ENCODE measurements at regions not wholly inside any gene's neighbourhood (a gene's known extent, or its start where the extent isn't known, plus 50 kb on each side); places are given as distances from the start of the nearest gene placed in this dataset.
A peak's percentile ranks its signal among the peaks of the same experiment; 100 is the strongest.

DNA sequence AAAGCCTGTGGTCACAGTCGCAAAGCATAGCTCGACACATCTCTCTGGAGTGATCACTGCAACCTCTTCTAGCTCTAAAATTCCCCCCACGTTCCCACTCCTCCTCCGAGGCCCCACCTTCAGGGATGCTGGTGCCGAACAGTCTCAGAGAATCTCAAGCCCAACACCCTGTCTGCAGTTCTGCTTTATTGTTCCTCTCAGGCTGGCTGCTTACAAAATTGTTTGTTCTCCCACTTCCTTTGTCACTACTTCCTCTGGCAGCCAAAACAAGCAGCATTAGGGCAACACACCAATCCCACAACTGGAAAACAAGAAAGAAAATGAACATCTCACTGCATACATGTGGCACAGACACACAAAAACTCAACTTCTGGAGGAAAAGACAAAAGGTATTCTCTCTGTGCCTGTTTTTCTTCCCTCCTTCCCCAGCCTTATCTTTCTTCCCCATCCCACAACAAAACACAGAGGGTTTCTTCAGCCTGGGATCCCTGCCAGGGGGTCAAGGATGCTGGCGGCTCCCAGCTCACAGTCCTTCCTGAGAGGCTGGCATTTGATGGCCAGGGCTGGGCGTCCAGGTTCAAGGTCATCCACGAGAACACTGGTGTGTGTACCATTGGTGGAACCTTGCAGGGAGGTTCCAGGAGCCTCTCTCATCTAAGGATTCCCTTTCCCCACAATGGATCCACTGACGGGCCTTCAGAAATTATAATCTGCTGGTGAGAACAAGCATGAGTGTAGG lies 108.4 kb downstream of the TMCO5A start:
- TF ChIP-seq, protein P1, sequence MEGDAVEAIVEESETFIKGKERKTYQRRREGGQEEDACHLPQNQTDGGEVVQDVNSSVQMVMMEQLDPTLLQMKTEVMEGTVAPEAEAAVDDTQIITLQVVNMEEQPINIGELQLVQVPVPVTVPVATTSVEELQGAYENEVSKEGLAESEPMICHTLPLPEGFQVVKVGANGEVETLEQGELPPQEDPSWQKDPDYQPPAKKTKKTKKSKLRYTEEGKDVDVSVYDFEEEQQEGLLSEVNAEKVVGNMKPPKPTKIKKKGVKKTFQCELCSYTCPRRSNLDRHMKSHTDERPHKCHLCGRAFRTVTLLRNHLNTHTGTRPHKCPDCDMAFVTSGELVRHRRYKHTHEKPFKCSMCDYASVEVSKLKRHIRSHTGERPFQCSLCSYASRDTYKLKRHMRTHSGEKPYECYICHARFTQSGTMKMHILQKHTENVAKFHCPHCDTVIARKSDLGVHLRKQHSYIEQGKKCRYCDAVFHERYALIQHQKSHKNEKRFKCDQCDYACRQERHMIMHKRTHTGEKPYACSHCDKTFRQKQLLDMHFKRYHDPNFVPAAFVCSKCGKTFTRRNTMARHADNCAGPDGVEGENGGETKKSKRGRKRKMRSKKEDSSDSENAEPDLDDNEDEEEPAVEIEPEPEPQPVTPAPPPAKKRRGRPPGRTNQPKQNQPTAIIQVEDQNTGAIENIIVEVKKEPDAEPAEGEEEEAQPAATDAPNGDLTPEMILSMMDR (IDR thresholded peaks at IDR 0.05; ENCODE audit: insufficient read depth, low read depth, low read length, missing control alignments), result no peak
- no peak overlapping the region for H3K4me3 ChIP-seq (ENCODE audit: low read depth, low read length)
- DNase-seq (ENCODE audit: low read depth), result no peak

DNA sequence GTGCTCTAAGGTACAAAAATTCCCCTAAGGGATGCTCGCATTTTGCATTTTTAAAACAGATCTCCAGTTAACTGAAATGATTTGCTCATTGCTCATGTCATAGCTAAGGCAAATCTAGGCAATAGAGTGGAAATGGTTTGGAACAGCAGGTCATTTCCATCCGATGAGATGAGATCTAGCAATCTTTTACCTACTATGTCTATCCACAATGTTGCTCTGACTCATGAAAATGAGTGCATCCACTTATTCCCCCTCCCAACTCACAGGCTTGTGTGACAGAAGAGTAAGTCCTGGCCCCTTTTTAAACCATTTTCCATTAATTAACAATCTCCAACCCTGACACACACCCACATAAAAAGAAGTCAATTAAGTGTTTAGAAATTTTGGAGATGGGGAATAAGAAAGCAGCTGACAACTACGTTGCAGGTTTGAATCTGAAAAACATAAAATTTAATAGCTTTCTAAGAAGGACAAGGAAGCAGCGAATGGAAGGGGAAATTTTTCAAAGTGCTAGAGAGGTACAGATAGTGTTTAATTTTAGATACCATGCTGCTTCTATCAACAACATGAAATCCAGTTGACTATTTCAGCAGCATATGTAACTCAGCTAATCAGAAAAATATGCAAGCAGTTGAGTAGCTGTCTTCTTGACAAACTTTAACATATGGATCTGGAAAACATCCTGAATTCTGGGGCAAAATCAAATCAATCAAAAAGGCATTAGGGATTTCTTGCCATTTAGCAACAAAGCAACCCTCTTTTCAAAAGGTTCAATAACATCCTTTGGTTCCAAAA lies 112.0 kb downstream of the TMCO5A start:
- no peak for DNase-seq (ENCODE audit: low read depth)
- no peak overlapping the region for H3K4me3 ChIP-seq (ENCODE audit: low read depth, low read length)
- TF ChIP-seq, protein P1 (IDR thresholded peaks at IDR 0.05; ENCODE audit: insufficient read depth, low read depth, low read length, missing control alignments), result no peak

DNA sequence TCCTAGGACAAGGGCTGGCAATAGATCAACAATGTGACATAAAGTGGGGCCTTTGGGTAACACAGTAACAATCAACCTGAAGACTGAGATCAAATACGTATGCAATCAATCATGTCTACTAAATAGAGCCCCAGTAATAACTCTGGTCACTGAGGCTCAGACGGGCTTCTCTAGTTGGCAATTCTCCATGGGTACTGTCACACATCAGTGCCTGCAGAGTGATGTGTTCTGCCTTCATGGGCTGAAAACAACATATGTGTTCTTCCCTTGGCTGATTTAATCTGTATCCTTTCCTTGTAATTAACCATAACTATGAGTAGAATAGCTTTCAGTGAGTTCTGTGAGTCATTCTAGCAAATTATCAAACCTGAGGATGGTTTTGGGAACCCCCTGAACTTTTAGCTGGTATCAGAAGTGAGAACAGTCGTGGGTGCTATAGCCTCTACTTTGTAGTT lies 113.6 kb downstream of the TMCO5A start:
- TF ChIP-seq, protein P1 (IDR thresholded peaks at IDR 0.05; ENCODE audit: insufficient read depth, low read depth, low read length, missing control alignments), result no peak
- no peak overlapping the region for H3K4me3 ChIP-seq (ENCODE audit: low read depth, low read length)
- DNase-seq (ENCODE audit: low read depth), result peak; percentile 37

DNA sequence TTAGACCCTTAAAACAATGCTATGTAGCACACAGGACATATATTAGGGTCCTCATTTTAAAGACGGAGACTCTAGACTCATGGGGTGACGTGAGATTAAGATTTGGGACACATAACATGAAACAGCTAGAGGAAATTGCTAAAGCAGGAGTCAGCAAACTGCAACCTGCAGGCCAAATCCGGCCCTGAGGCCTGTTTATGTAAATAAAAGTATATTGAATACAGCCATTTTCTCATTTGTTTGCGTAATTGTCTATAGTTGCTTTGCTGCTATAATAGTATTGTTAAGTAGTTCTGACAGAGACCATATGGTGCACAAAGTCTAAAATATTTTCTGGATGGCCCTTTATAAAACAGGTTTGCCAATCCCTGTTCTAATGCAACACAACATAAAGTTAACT lies 115.5 kb downstream of the TMCO5A start:
- no peak overlapping the region for H3K4me3 ChIP-seq (ENCODE audit: low read depth, low read length)
- TF ChIP-seq, protein P1 (IDR thresholded peaks at IDR 0.05; ENCODE audit: insufficient read depth, low read depth, low read length, missing control alignments), result no peak
- DNase-seq (ENCODE audit: low read depth), result no peak

DNA sequence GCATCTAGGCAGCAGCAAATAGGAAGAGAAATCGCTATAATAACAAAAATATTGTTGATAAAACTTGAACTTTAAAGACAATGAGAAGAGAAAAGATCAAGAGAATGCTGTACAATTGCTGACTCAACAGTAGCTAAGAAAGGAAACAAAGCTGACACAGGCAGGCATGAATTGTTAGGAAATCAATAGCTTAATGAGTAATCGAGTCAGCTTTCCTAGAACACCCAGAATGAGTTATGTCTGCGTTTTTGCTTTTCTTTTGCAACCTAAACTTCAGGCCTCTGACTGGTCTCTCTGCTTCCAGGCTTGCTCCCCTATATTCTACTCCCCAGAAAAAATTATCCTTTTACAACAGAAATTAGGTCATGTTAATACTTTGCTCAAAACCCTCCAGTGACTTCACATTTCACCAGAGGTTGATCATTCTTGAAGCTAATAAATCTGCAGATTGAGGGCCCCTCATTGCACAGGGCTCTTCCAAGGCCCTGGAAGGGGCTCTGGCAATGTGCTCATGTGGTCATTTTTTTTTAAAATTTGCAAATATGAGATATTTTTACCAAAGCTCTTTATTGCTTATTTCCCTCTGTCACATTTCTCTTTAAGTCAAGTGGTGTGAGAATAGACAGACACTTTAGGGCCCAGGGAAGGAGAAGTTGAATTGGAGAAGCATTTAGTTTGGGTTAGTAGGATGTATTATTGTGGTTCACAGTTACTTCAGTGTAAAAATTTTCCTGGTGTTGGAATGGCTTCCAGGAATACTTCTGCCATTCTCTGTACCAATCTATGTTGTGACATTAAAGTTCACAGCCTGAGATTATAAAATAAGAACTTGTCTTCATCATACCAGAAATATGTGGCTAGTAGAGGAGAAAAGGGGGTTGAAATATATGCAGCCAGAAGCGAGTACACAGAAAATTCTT lies 116.3 kb downstream of the TMCO5A start:
- TF ChIP-seq, protein P1 (IDR thresholded peaks at IDR 0.05; ENCODE audit: insufficient read depth, low read depth, low read length, missing control alignments), result no peak
- DNase-seq (ENCODE audit: low read depth), result no peak
- no peak overlapping the region for H3K4me3 ChIP-seq (ENCODE audit: low read depth, low read length)

DNA sequence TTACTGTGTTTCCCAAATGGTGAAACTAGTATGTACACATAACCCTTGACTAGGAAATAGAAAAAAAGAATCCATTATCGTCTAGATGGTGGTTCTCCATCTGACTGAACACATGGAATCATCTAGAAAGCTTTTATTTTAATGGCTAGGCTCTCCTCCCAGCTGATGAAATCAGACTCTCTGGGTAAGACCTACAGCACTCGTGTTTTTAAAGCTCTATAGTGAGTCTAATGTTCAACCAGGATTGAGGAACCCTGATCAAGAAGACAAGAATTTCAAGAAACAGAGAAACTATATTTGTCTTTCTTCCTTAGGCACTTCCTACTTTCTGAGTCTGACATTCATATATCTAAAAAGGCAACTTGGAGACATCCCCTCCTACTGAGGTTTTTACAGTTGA lies 118.8 kb downstream of the TMCO5A start:
- H3K4me3 ChIP-seq (ENCODE audit: low read depth, low read length), result no peak overlapping the region
- no peak for DNase-seq (ENCODE audit: low read depth)
- TF ChIP-seq, protein P1 (IDR thresholded peaks at IDR 0.05; ENCODE audit: insufficient read depth, low read depth, low read length, missing control alignments), result no peak

Measured in GM12865 (cell line).